Mesenteric fat pad (tissue), 1 donor: ENCODE measurements at regions not wholly inside any gene's neighbourhood (a gene's known extent, or its start where the extent isn't known, plus 50 kb on each side); places are given as distances from the start of the nearest gene placed in this dataset.
"Not testable (repeated sequence)": the region's sequence is repeated elsewhere in the genome, so short reads cannot be mapped to it uniquely, and the experiment has no call there.

ENCODE experiments used
- DNase-seq: peaks from one replicate; pipeline ENCODE4 v3.0.0-alpha.2; 2020; ENCODE audit warnings: low spot score
- donor health status: DM: yes; HTN: yes; CAD: no.

GRCh38 chr17:33939959-33940358 is 315.1 kb upstream of the CCL2 start:
- no peak for DNase-seq

- peak; percentile 76 for DNase-seq
Measured at GRCh38 chr17:33940769-33941370, 314.2 kb upstream of the CCL2 start.

- peak; percentile 59 for DNase-seq
Measured at GRCh38 chr17:33941744-33942143, 313.3 kb upstream of the CCL2 start.

GRCh38 chr17:33942414-33942813 is 312.7 kb upstream of the CCL2 start:
- DNase-seq = no peak

- no peak for DNase-seq
Measured at GRCh38 chr17:33944412-33944811, 310.7 kb upstream of the CCL2 start.

- DNase-seq = peak; percentile 28
Measured at GRCh38 chr17:33944826-33945225, 310.3 kb upstream of the CCL2 start.

GRCh38 chr17:33945646-33946546 is 309.2 kb upstream of the CCL2 start:
- peak; percentile 64 for DNase-seq

- no peak for DNase-seq
Measured at GRCh38 chr17:33947762-33948161, 307.3 kb upstream of the CCL2 start.

GRCh38 chr17:33948309-33948708 is 306.8 kb upstream of the CCL2 start:
- DNase-seq = peak; percentile 49

GRCh38 chr17:33949100-33949499 is 306.0 kb upstream of the CCL2 start:
- DNase-seq = no peak

- peak; percentile 64 for DNase-seq
Measured at GRCh38 chr17:33950061-33950460, 305.0 kb upstream of the CCL2 start.

GRCh38 chr17:33952425-33952824 is 302.7 kb upstream of the CCL2 start:
- no peak for DNase-seq

- no peak for DNase-seq
Measured at GRCh38 chr17:33954597-33954996, 300.5 kb upstream of the CCL2 start.

GRCh38 chr17:33955461-33955860 is 299.6 kb upstream of the CCL2 start:
- DNase-seq = no peak

GRCh38 chr17:33959098-33959497 is 296.0 kb upstream of the CCL2 start:
- not testable (repeated sequence) for DNase-seq

GRCh38 chr17:33962857-33963655 is 292.0 kb upstream of the CCL2 start:
- DNase-seq = no peak

GRCh38 chr17:33964344-33964979 is 290.6 kb upstream of the CCL2 start:
- DNase-seq = no peak

- no peak for DNase-seq
Measured at GRCh38 chr17:33966410-33967059, 288.6 kb upstream of the CCL2 start.

GRCh38 chr17:33967608-33968349 is 287.3 kb upstream of the CCL2 start:
- DNase-seq = no peak
